ENCODE measurements at regions not wholly inside any gene's neighbourhood (a gene's known extent, or its start where the extent isn't known, plus 50 kb on each side); places are given as distances from the start of the nearest gene placed in this dataset.

- DNase-seq (ENCODE audit: low read depth, low spot score) = no peak
- no peak overlapping the region for H3K4me3 ChIP-seq (ENCODE audit: low read depth, low read length)
- no peak for TF ChIP-seq CTCF (IDR thresholded peaks at IDR 0.05; ENCODE audit: insufficient read depth, low read length, missing control alignments)
- POLR2A ChIA-PET = no interaction called here
- CTCF ChIA-PET = no interaction called here
Observed at GRCh38 chr21:38072489-38072888, 156.2 kb upstream of the KCNJ6 start.

DNA sequence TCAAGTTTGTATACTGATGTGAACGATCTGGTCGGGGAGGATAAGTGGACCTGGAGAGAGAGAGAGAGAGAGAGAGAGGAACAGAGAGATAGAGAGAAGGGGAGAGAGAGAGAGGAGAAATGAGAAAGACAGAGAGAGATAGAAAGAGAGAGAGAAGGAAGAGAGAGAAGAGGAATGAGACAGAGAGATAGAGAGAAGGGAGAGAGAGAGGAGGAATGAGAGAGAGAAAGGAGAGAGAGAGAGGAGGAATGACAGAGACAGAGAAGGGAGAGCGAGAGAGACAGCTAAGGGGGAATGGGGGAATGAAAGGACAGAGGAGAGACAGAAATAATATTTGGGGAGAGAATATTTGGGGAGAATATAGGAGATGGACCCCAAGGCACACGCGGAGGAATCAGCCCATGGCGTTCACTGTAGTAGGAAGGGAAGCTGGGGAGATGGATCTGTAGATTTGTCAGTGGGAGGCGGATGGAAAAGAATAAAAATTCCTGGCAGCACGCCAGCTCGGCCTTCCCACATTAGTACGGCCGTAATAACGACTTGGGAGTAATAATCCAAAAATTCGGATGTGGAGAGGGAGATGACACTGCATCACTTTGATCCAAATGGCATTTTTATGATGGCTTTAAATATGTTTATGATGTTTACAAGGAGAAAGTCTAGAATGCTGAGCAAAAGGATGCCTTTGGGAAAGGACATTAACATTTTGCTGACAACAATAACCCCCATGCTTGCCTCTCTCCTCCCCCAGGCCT, 159.8 kb upstream of the KCNJ6 start:
- POLR2A ChIA-PET = no interaction called here
- no peak for DNase-seq (ENCODE audit: low read depth, low spot score)
- TF ChIP-seq CTCF (IDR thresholded peaks at IDR 0.05; ENCODE audit: insufficient read depth, low read length, missing control alignments) = no peak
- no peak overlapping the region for H3K4me3 ChIP-seq (ENCODE audit: low read depth, low read length)
- CTCF ChIA-PET = interaction anchor here (1.2 kb wide), 1 partner anchor 277 kb away, joined by 3 read pairs; no protein-coding TSS in a partner anchor

GRCh38 chr21:38077569-38077968, 161.3 kb upstream of the KCNJ6 start:
- no peak for DNase-seq (ENCODE audit: low read depth, low spot score)
- no peak for TF ChIP-seq CTCF (IDR thresholded peaks at IDR 0.05; ENCODE audit: insufficient read depth, low read length, missing control alignments)
- ChIA-PET CTCF (no interaction called here), POLR2A (no interaction called here)
- H3K4me3 ChIP-seq (ENCODE audit: low read depth, low read length) = no peak overlapping the region

- no peak overlapping the region for H3K4me3 ChIP-seq (ENCODE audit: low read depth, low read length)
- no peak for TF ChIP-seq CTCF (IDR thresholded peaks at IDR 0.05; ENCODE audit: insufficient read depth, low read length, missing control alignments)
- ChIA-PET POLR2A (no interaction called here), CTCF (no interaction called here)
- DNase-seq (ENCODE audit: low read depth, low spot score) = no peak
Observed at GRCh38 chr21:38080888-38081287, 164.6 kb upstream of the KCNJ6 start.

GRCh38 chr21:38081708-38082107, 165.5 kb upstream of the KCNJ6 start:
- no peak for DNase-seq (ENCODE audit: low read depth, low spot score)
- ChIA-PET POLR2A (no interaction called here), CTCF (no interaction called here)
- no peak overlapping the region for H3K4me3 ChIP-seq (ENCODE audit: low read depth, low read length)
- TF ChIP-seq CTCF (IDR thresholded peaks at IDR 0.05; ENCODE audit: insufficient read depth, low read length, missing control alignments) = no peak

DNA sequence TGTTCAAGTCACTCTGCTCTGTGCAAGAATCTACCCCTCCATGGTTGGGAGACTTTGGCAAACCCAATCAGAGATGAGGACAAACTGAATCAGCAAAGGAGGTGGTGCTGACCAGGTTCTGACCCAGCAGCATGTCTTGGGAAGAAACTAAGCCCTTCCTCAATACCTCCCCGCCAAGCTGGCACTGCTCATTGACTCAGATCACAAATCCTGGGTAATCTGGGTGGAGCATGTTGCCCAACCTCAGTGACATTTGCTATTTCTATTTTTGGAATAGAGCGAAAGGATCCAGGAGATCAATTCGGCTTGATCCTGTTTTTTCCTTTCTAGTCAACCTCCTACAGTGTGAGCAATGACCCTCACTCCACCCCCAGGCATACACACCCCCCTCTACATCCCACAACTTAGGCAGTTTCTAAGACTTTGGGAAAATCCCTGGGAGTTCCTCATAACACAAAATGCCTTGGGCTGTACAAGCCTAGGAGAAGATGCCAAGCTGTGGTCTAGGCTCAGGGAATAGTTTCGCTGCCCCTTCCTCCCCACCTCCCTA, 166.8 kb upstream of the KCNJ6 start:
- CTCF ChIA-PET = no interaction called here
- POLR2A ChIA-PET = no interaction called here
- H3K4me3 ChIP-seq (ENCODE audit: low read depth, low read length) = no peak overlapping the region
- no peak for DNase-seq (ENCODE audit: low read depth, low spot score)
- TF ChIP-seq CTCF (IDR thresholded peaks at IDR 0.05; ENCODE audit: insufficient read depth, low read length, missing control alignments) = no peak
